Esophagus muscularis mucosa (tissue), 4 donors: ENCODE measurements at regions not wholly inside any gene's neighbourhood (a gene's known extent, or its start where the extent isn't known, plus 50 kb on each side); places are given as distances from the start of the nearest gene placed in this dataset.
A peak's percentile ranks its signal among the peaks of the same experiment; 100 is the strongest.

Experiments used
- DNase-seq: peaks from one replicate; pipeline ENCODE4 v3.0.0-alpha.2; 2017; ENCODE audit errors: extremely low spot score
- H3K27ac ChIP-seq, 4 donors: fragments of 200-600 bp; sonication (generic); replicated peaks in 1 of 4; 1 replicate in 3 of 4; 2 replicates in 1 of 4; pipeline ENCODE4 v1.5.1; 2016 to 2019; ENCODE audit warnings: mild to moderate bottlenecking in 1 of 4
- H3K27me3 ChIP-seq, 4 donors: fragments of 200-600 bp; sonication (generic); one replicate each; pipeline versions ENCODE4 v1.5.1 to v1.6.0; 2016 to 2019
- H3K36me3 ChIP-seq, 4 donors: fragments of 200-600 bp; sonication (generic); one replicate each; pipeline ENCODE4 v1.5.1; 2016 to 2019
- H3K4me1 ChIP-seq, 4 donors: fragments of 200-600 bp; sonication (generic); one replicate each; pipeline ENCODE4 v1.5.1; 2016 to 2019
- H3K4me3 ChIP-seq, 4 donors: fragments of 200-600 bp; sonication (generic); 1 replicate in 2 of 4; 2 replicates in 2 of 4; pipeline ENCODE4 v1.5.1; 2016 to 2019; ENCODE audit warnings: mild to moderate bottlenecking in 4 of 4, moderate library complexity in 1 of 4
- H3K9me3 ChIP-seq, 4 donors: fragments of 200-600 bp; sonication (generic); 1 replicate in 3 of 4; 2 replicates in 1 of 4; pipeline ENCODE4 v1.5.1; 2016 to 2019
- EP300 ChIP-seq: sonication (generic); formaldehyde crosslinking; IDR thresholded peaks from one replicate; pipeline ENCODE4 v1.6.1; 2017; ENCODE audit warnings: antibody characterized with exemption
- POLR2A ChIP-seq: fragments of 450-650 bp; IDR thresholded peaks from one replicate; pipeline ENCODE4 v1.6.1; 2017; ENCODE audit warnings: antibody characterized with exemption, moderate library complexity, mild to moderate bottlenecking, low read depth
- POLR2AphosphoS5 ChIP-seq, 2 donors: sonication (generic); formaldehyde crosslinking; IDR thresholded peaks; one replicate each; pipeline ENCODE4 v1.6.1; 2017; ENCODE audit warnings: antibody characterized with exemption in 2 of 2
- WGBS: methylation state at CpG from one replicate; pipeline ENCODE4 v1.1.5; 2018; 5-methylcytosine and 5-hydroxymethylcytosine counted together
- intact Hi-C: fragments of 100-400 bp; cut with DNase I; formaldehyde crosslinking; loops from one replicate; pipeline ENCODE4 v1.15.1; 2023
- TF ChIP-seq, protein P1 (sequence below), 3 experiments: fragments of 200-600 bp in 2 of 3; fragments of 450-650 bp in 1 of 3; sonication (generic) in 2 of 3; IDR thresholded peaks; one replicate each; pipeline ENCODE4 v1.5.1; 2017 to 2019; ENCODE audit warnings: antibody characterized with exemption in 3 of 3, mild to moderate bottlenecking in 2 of 3, moderate library complexity in 1 of 3

GRCh38 chrX:125954236-125954635 lies 211.9 kb downstream of the DCAF12L2 start:
- intact Hi-C loops: no loop called here
- 24% methylated on average over 3 of the region's 3 CpGs for WGBS
- Histone ChIP-seq H3K27me3 (no peaks in the 10 kb centered on the region), H3K27ac (no peak overlapping the region), H3K4me1 (no peaks in the 10 kb centered on the region), H3K4me3 (no peak overlapping the region), H3K36me3 (no peaks in the 10 kb centered on the region), H3K9me3 (no peaks in the 10 kb centered on the region)
- no peak for DNase-seq
- TF ChIP-seq POLR2A (no peak), POLR2AphosphoS5 (IDR thresholded peaks at IDR 0.05) (no peak), EP300 (no peak)
- TF ChIP-seq, protein P1, sequence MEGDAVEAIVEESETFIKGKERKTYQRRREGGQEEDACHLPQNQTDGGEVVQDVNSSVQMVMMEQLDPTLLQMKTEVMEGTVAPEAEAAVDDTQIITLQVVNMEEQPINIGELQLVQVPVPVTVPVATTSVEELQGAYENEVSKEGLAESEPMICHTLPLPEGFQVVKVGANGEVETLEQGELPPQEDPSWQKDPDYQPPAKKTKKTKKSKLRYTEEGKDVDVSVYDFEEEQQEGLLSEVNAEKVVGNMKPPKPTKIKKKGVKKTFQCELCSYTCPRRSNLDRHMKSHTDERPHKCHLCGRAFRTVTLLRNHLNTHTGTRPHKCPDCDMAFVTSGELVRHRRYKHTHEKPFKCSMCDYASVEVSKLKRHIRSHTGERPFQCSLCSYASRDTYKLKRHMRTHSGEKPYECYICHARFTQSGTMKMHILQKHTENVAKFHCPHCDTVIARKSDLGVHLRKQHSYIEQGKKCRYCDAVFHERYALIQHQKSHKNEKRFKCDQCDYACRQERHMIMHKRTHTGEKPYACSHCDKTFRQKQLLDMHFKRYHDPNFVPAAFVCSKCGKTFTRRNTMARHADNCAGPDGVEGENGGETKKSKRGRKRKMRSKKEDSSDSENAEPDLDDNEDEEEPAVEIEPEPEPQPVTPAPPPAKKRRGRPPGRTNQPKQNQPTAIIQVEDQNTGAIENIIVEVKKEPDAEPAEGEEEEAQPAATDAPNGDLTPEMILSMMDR (IDR thresholded peaks at IDR 0.05): no peak

- Histone ChIP-seq H3K9me3 (peaks cover 0 to 17% (median 0%) of the 10 kb centered on the region in 4 donors), H3K4me3 (no peak overlapping the region), H3K27me3 (no peaks in the 10 kb centered on the region), H3K27ac (no peak overlapping the region), H3K4me1 (no peaks in the 10 kb centered on the region), H3K36me3 (no peaks in the 10 kb centered on the region)
- no peak for DNase-seq
- no peak for TF ChIP-seq POLR2A
- no peak for TF ChIP-seq POLR2AphosphoS5 (IDR thresholded peaks at IDR 0.05)
- TF ChIP-seq EP300: no peak
- TF ChIP-seq, protein P1 (IDR thresholded peaks at IDR 0.05): no peak
- intact Hi-C loops: no loop called here
- WGBS: 54% methylated on average over 2 of the region's 2 CpGs
Measured at GRCh38 chrX:125977851-125978250, 188.2 kb downstream of the DCAF12L2 start.

- H3K9me3 ChIP-seq: no peaks in the 10 kb centered on the region
- intact Hi-C loops: no loop called here
- DNase-seq: no peak
- H3K4me3 ChIP-seq: no peak overlapping the region
- H3K27ac ChIP-seq: no peak overlapping the region
- no peaks in the 10 kb centered on the region for H3K27me3 ChIP-seq
- no peaks in the 10 kb centered on the region for H3K36me3 ChIP-seq
- WGBS: 10% methylated on average over 2 of the region's 2 CpGs
- H3K4me1 ChIP-seq: no peaks in the 10 kb centered on the region
- no peak for TF ChIP-seq POLR2A
- TF ChIP-seq, protein P1 (IDR thresholded peaks at IDR 0.05): peak in 2 of 3 experiments; percentile 33 to 34
Measured at GRCh38 chrX:125998432-125998831, 167.7 kb downstream of the DCAF12L2 start.

- Histone ChIP-seq H3K4me1 (no peaks in the 10 kb centered on the region), H3K4me3 (no peak overlapping the region), H3K9me3 (peaks cover 0 to 4% (median 0%) of the 10 kb centered on the region in 4 donors), H3K27ac (no peak overlapping the region), H3K27me3 (no peaks in the 10 kb centered on the region), H3K36me3 (no peaks in the 10 kb centered on the region)
- intact Hi-C loops: no loop called here
- DNase-seq: no peak
- TF ChIP-seq, protein P1 (IDR thresholded peaks at IDR 0.05): no peak
- TF ChIP-seq POLR2AphosphoS5 (IDR thresholded peaks at IDR 0.05): no peak
- no peak for TF ChIP-seq POLR2A
- TF ChIP-seq EP300: no peak
- 100% methylated on average over 3 of the region's 3 CpGs for WGBS
Measured at GRCh38 chrX:126027229-126027628, 138.9 kb downstream of the DCAF12L2 start.

- WGBS: 86% methylated on average over 3 of the region's 4 CpGs
- peaks cover 0 to 2% (median 0%) of the 10 kb centered on the region in 4 donors for H3K9me3 ChIP-seq
- no peaks in the 10 kb centered on the region for H3K36me3 ChIP-seq
- no peaks in the 10 kb centered on the region for H3K27me3 ChIP-seq
- DNase-seq: no peak
- TF ChIP-seq, protein P1 (IDR thresholded peaks at IDR 0.05): no peak
- TF ChIP-seq POLR2AphosphoS5 (IDR thresholded peaks at IDR 0.05) (no peak), EP300 (no peak), POLR2A (no peak)
- intact Hi-C loops: no loop called here
- H3K4me3 ChIP-seq: no peak overlapping the region
- H3K27ac ChIP-seq: no peak overlapping the region
- H3K4me1 ChIP-seq: no peaks in the 10 kb centered on the region
Measured at GRCh38 chrX:126030021-126030420, 136.1 kb downstream of the DCAF12L2 start.
